Neural cell (in vitro differentiated cells): ENCODE measurements at regions not wholly inside any gene's neighbourhood (a gene's known extent, or its start where the extent isn't known, plus 50 kb on each side); places are given as distances from the start of the nearest gene placed in this dataset.

Experiments
- H2AFZ ChIP-seq: fragments of 200-600, 300-800 bp; sonication (generic), shearing (Covaris generic); 2 replicates; pipeline ENCODE4 v1.6.0; 2014; ENCODE audit warnings: low read depth, mild to moderate bottlenecking, antibody characterized with exemption, low read length, moderate library complexity
- H3F3A ChIP-seq: fragments of 200-600 bp; shearing (Covaris generic); 2 replicates; pipeline ENCODE4 v1.6.1; 2016; ENCODE audit warnings: mild to moderate bottlenecking, moderate library complexity, mixed read lengths, antibody characterized with exemption, low read length; ENCODE audit not compliant: insufficient read depth, poor library complexity, severe bottlenecking
- H3K27ac ChIP-seq: fragments of 200-600, 300-800 bp; sonication (generic), shearing (Covaris generic); 2 replicates; pipeline ENCODE4 v1.5.1; 2014; ENCODE audit warnings: mild to moderate bottlenecking, low read length, moderate library complexity
- H3K27me3 ChIP-seq: fragments of 300-800, 200-600 bp; sonication (generic), shearing (Covaris generic); 2 replicates; pipeline ENCODE4 v1.6.0; 2014; ENCODE audit warnings: mild to moderate bottlenecking, low read depth, low read length, moderate library complexity; ENCODE audit not compliant: insufficient read depth
- H3K36me3 ChIP-seq: fragments of 300-800, 200-600 bp; sonication (generic), shearing (Covaris generic); 2 replicates; pipeline ENCODE4 v1.5.1; 2014; ENCODE audit warnings: mild to moderate bottlenecking, antibody characterized with exemption, low read length, moderate library complexity; ENCODE audit not compliant: insufficient read depth
- H3K4me2 ChIP-seq: fragments of 300-800, 200-600 bp; sonication (generic), shearing (Covaris generic); 2 replicates; pipeline ENCODE4 v1.6.0; 2014; ENCODE audit warnings: mild to moderate bottlenecking, low read length
- H3K4me3 ChIP-seq: fragments of 300-800, 200-600 bp; sonication (generic), shearing (Covaris generic); 2 replicates; pipeline ENCODE4 v1.5.1; 2014; ENCODE audit warnings: mild to moderate bottlenecking, low read length, moderate library complexity
- H3K79me2 ChIP-seq: fragments of 200-600 bp; shearing (Covaris generic); replicated peaks from 2 replicates; pipeline ENCODE4 v1.6.0; 2014; ENCODE audit warnings: mild to moderate bottlenecking, low read length, moderate library complexity; ENCODE audit not compliant: insufficient read depth
- H3K9ac ChIP-seq: fragments of 300-800, 200-600 bp; sonication (generic), shearing (Covaris generic); 2 replicates; pipeline ENCODE4 v1.6.1; 2016; ENCODE audit warnings: mild to moderate bottlenecking, low read length, mixed read lengths
- H3K9me2 ChIP-seq: fragments of 200-600 bp; shearing (Covaris generic); 2 replicates; pipeline ENCODE4 v1.6.1; 2016; ENCODE audit warnings: mild to moderate bottlenecking, low read length, mixed read lengths; ENCODE audit not compliant: insufficient read depth
- H3K9me3 ChIP-seq: fragments of 200-600, 300-800 bp; sonication (generic), shearing (Covaris generic); 2 replicates; pipeline ENCODE4 v1.6.1; 2016; ENCODE audit warnings: mild to moderate bottlenecking, mixed run types, low read length, moderate library complexity, mixed read lengths
- H4K20me1 ChIP-seq: fragments of 200-600 bp; shearing (Covaris generic); 2 replicates; pipeline ENCODE4 v1.6.1; 2016; ENCODE audit warnings: mild to moderate bottlenecking, mixed run types; ENCODE audit not compliant: insufficient read depth
- CTCF ChIP-seq: fragments of 450-650 bp; IDR thresholded peaks from 2 replicates; pipeline ENCODE4 v1.5.1; 2014; ENCODE audit warnings: antibody characterized with exemption, mild to moderate bottlenecking, moderate library complexity; ENCODE audit not compliant: poor library complexity, severe bottlenecking
- EP300 ChIP-seq: fragments of 450-650 bp; conservative IDR thresholded peaks from 2 replicates; pipeline ENCODE4 v1.6.1; 2014; ENCODE audit warnings: antibody characterized with exemption, mild to moderate bottlenecking, moderate library complexity; ENCODE audit not compliant: poor library complexity, severe bottlenecking
- EZH2 ChIP-seq: fragments of 200-600, 300-800 bp; shearing (Covaris generic), sonication (generic); IDR thresholded peaks from 2 replicates; pipeline ENCODE4 v1.6.1; 2014; ENCODE audit warnings: antibody characterized with exemption, low read length, borderline replicate concordance, mild to moderate bottlenecking; ENCODE audit not compliant: insufficient read depth, poor library complexity, severe bottlenecking
- MXI1 ChIP-seq: fragments of 450-650 bp; conservative IDR thresholded peaks from 2 replicates; pipeline ENCODE4 v1.6.1; 2014; ENCODE audit warnings: antibody characterized with exemption, mild to moderate bottlenecking; ENCODE audit not compliant: poor library complexity, severe bottlenecking
- POLR2AphosphoS5 ChIP-seq: IDR thresholded peaks from 2 replicates; pipeline ENCODE4 v1.6.1; 2012
- RAD21 ChIP-seq: fragments of 450-650 bp; conservative IDR thresholded peaks from 2 replicates; pipeline ENCODE4 v1.6.1; 2014; ENCODE audit warnings: antibody characterized with exemption, mild to moderate bottlenecking, moderate library complexity
- REST ChIP-seq: IDR thresholded peaks from 2 replicates; pipeline ENCODE4 v1.6.1; 2012; ENCODE audit warnings: borderline replicate concordance
- SMC3 ChIP-seq: fragments of 450-650 bp; conservative IDR thresholded peaks from 2 replicates; pipeline ENCODE4 v1.6.1; 2014; ENCODE audit warnings: antibody characterized with exemption, mild to moderate bottlenecking, moderate library complexity; ENCODE audit not compliant: poor library complexity
- TAF1 ChIP-seq: IDR thresholded peaks from 2 replicates; pipeline ENCODE4 v1.6.1; 2012; ENCODE audit warnings: low read depth

GRCh38 chr15:69798481-69799250 lies 299.1 kb downstream of the TLE3 start:
- no peaks in the 10 kb centered on the region for H3K9me2 ChIP-seq
- no peak overlapping the region for H3K9ac ChIP-seq
- no peaks in the 10 kb centered on the region for H3K79me2 ChIP-seq
- no peak for TF ChIP-seq SMC3
- TF ChIP-seq CTCF: no peak
- no peak for TF ChIP-seq MXI1
- no peak for TF ChIP-seq RAD21
- TF ChIP-seq EP300: no peak
- no peak for TF ChIP-seq REST
- TF ChIP-seq TAF1: no peak
- TF ChIP-seq POLR2AphosphoS5: no peak
- TF ChIP-seq EZH2: no peak
- no peaks in the 10 kb centered on the region for H3K27me3 ChIP-seq
- H3K9me3 ChIP-seq: no peaks in the 10 kb centered on the region
- no peaks in the 10 kb centered on the region for H3K36me3 ChIP-seq
- no peak overlapping the region for H3K4me3 ChIP-seq
- H4K20me1 ChIP-seq: no peaks in the 10 kb centered on the region
- H3K4me2 ChIP-seq: no peak overlapping the region
- no peaks in the 10 kb centered on the region for H3F3A ChIP-seq
- H3K27ac ChIP-seq: no peak overlapping the region
- no peak overlapping the region for H2AFZ ChIP-seq

GRCh38 chr15:69801144-69801543 lies 296.6 kb downstream of the TLE3 start:
- H3K36me3 ChIP-seq: no peaks in the 10 kb centered on the region
- no peaks in the 10 kb centered on the region for H3F3A ChIP-seq
- no peak overlapping the region for H3K4me2 ChIP-seq
- H2AFZ ChIP-seq: no peak overlapping the region
- no peak overlapping the region for H3K9ac ChIP-seq
- no peaks in the 10 kb centered on the region for H4K20me1 ChIP-seq
- no peak overlapping the region for H3K27ac ChIP-seq
- H3K4me3 ChIP-seq: no peak overlapping the region
- H3K9me3 ChIP-seq: no peaks in the 10 kb centered on the region
- TF ChIP-seq MXI1 (no peak), POLR2AphosphoS5 (no peak), EP300 (no peak), SMC3 (no peak), EZH2 (no peak), TAF1 (no peak), CTCF (no peak), RAD21 (no peak), REST (no peak)
- no peaks in the 10 kb centered on the region for H3K9me2 ChIP-seq
- H3K27me3 ChIP-seq: no peaks in the 10 kb centered on the region
- H3K79me2 ChIP-seq: no peaks in the 10 kb centered on the region
